ENCODE measurements at regions not wholly inside any gene's neighbourhood (a gene's known extent, or its start where the extent isn't known, plus 50 kb on each side); places are given as distances from the start of the nearest gene placed in this dataset.

- no peaks in the 10 kb centered on the region for H3K36me3 ChIP-seq
- no peaks in the 10 kb centered on the region for H3K27me3 ChIP-seq
- TF ChIP-seq CTCF (IDR thresholded peaks at IDR 0.05; ENCODE audit: low read depth, low read length), result no peak
Observed at GRCh38 chr4:65799513-65799912, 129.2 kb upstream of the EPHA5 start.

GRCh38 chr4:65798498-65799127 is 128.3 kb upstream of the EPHA5 start:
- no peak for TF ChIP-seq CTCF (IDR thresholded peaks at IDR 0.05; ENCODE audit: low read depth, low read length)
- DNase-seq, result no peak
- H3K9me3 ChIP-seq, result no peaks in the 10 kb centered on the region

More at GRCh38 chr4:65799513-65799912, 129.2 kb upstream of the EPHA5 start:
- H3K4me1 ChIP-seq, result no peaks in the 10 kb centered on the region
- no peak for DNase-seq
- H3K4me3 ChIP-seq (ENCODE audit: low read depth, low read length), result no peak overlapping the region
- no peaks in the 10 kb centered on the region for H3K9me3 ChIP-seq

GRCh38 chr4:65791812-65792308 is 121.6 kb upstream of the EPHA5 start:
- no peaks in the 10 kb centered on the region for H3K36me3 ChIP-seq
- H3K9me3 ChIP-seq, result no peaks in the 10 kb centered on the region
- H3K4me1 ChIP-seq, result peaks cover 8% of the 10 kb centered on the region
- DNase-seq, result no peak
- H3K27me3 ChIP-seq, result no peaks in the 10 kb centered on the region
- no peak for TF ChIP-seq CTCF (IDR thresholded peaks at IDR 0.05; ENCODE audit: low read depth, low read length)
- H3K4me3 ChIP-seq (ENCODE audit: low read depth, low read length), result no peak overlapping the region

More at GRCh38 chr4:65798498-65799127, 128.3 kb upstream of the EPHA5 start:
- H3K4me3 ChIP-seq (ENCODE audit: low read depth, low read length), result no peak overlapping the region
- no peaks in the 10 kb centered on the region for H3K4me1 ChIP-seq
- no peaks in the 10 kb centered on the region for H3K27me3 ChIP-seq
- no peaks in the 10 kb centered on the region for H3K36me3 ChIP-seq

GRCh38 chr4:65791111-65791811 is 121.0 kb upstream of the EPHA5 start:
- no peak overlapping the region for H3K4me3 ChIP-seq (ENCODE audit: low read depth, low read length)

GRCh38 chr4:65789805-65790204 is 119.5 kb upstream of the EPHA5 start:
- TF ChIP-seq CTCF (IDR thresholded peaks at IDR 0.05; ENCODE audit: low read depth, low read length), result no peak
- Histone ChIP-seq H3K4me3 (ENCODE audit: low read depth, low read length) (no peak overlapping the region), H3K4me1 (peaks cover 8% of the 10 kb centered on the region), H3K9me3 (no peaks in the 10 kb centered on the region), H3K36me3 (no peaks in the 10 kb centered on the region), H3K27me3 (no peaks in the 10 kb centered on the region)
- DNase-seq, result no peak

More at GRCh38 chr4:65791111-65791811, 121.0 kb upstream of the EPHA5 start:
- Histone ChIP-seq H3K4me1 (peaks cover 8% of the 10 kb centered on the region), H3K36me3 (no peaks in the 10 kb centered on the region), H3K9me3 (no peaks in the 10 kb centered on the region), H3K27me3 (no peaks in the 10 kb centered on the region)
- no peak for TF ChIP-seq CTCF (IDR thresholded peaks at IDR 0.05; ENCODE audit: low read depth, low read length)
- no peak for DNase-seq

- H3K36me3 ChIP-seq, result no peaks in the 10 kb centered on the region
- no peak for DNase-seq
- peaks cover 8% of the 10 kb centered on the region for H3K4me1 ChIP-seq
- TF ChIP-seq CTCF (IDR thresholded peaks at IDR 0.05; ENCODE audit: low read depth, low read length), result no peak
- no peaks in the 10 kb centered on the region for H3K27me3 ChIP-seq
- H3K9me3 ChIP-seq, result no peaks in the 10 kb centered on the region
- H3K4me3 ChIP-seq (ENCODE audit: low read depth, low read length), result no peak overlapping the region
Observed at GRCh38 chr4:65789341-65789740, 119.1 kb upstream of the EPHA5 start.

Data from BE2C (cell line).